Testis (tissue), 2 donors: ENCODE measurements at regions not wholly inside any gene's neighbourhood (a gene's known extent, or its start where the extent isn't known, plus 50 kb on each side); places are given as distances from the start of the nearest gene placed in this dataset.
A peak's percentile ranks its signal among the peaks of the same experiment; 100 is the strongest.
"Not testable (repeated sequence)": the region's sequence is repeated elsewhere in the genome, so short reads cannot be mapped to it uniquely, and the experiment has no call there.

Experiments used
- DNase-seq: peaks from one replicate; pipeline ENCODE4 v3.0.0-alpha.2; 2019
- H3K27ac ChIP-seq, 2 donors: fragments of 200-600 bp; sonication (generic); one replicate each; pipeline ENCODE4 v1.5.1; 2019
- H3K27me3 ChIP-seq: fragments of 200-600 bp; sonication (generic); one replicate; pipeline ENCODE4 v1.5.1; 2019
- H3K36me3 ChIP-seq: fragments of 200-600 bp; sonication (generic); one replicate; pipeline ENCODE4 v1.5.1; 2017; ENCODE audit warnings: low read depth; ENCODE audit errors: missing control alignments
- H3K4me1 ChIP-seq: fragments of 200-600 bp; sonication (generic); one replicate; pipeline ENCODE4 v1.5.1; 2019
- H3K4me3 ChIP-seq, 2 donors: fragments of 200-600 bp; sonication (generic); one replicate each; pipeline ENCODE4 v1.5.1; 2017 to 2019
- H3K9me3 ChIP-seq: fragments of 200-600 bp; sonication (generic); one replicate; pipeline ENCODE4 v1.5.1; 2017
- POLR2A ChIP-seq: fragments of 450-650 bp; IDR thresholded peaks from one replicate; pipeline ENCODE4 v1.6.1; 2017; ENCODE audit warnings: antibody characterized with exemption, mild to moderate bottlenecking, moderate library complexity
- WGBS, 2 donors: methylation state at CpG; one replicate each; pipeline ENCODE4 v1.1.5; 2018; 5-methylcytosine and 5-hydroxymethylcytosine counted together
- intact Hi-C: fragments of 100-400 bp; cut with DNase I; formaldehyde crosslinking; loops from one replicate; pipeline ENCODE4 v1.15.1; 2023; ENCODE audit warnings: low total_unique reads
- TF ChIP-seq, protein P1 (sequence below), 3 experiments: fragments of 450-650 bp in 2 of 3; fragments of 200-600 bp in 1 of 3; sonication (generic) in 1 of 3; IDR thresholded peaks; one replicate each; pipeline ENCODE4 v1.5.1; 2016 to 2019; ENCODE audit warnings: antibody characterized with exemption in 3 of 3, mild to moderate bottlenecking in 2 of 3, moderate library complexity in 1 of 3

DNA sequence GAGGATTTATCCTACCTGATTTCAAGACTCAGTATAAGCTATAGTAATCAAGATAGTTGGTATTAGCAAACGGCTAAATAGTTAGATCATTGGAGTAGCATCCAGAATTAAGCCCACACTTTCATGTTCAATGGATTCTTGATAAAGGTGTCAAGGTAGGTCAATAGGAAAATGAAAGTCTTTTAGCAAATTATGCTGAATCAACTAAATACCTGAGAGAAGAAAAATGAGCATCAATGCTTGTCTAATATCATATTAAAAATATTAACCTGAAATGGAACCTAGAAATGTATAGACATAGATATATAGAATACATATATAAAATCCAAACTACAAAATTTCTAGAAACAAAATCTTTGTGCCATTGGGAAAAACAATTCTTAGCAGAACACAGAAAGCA lies 685.6 kb downstream of the DTWD2 start:
- Histone ChIP-seq H3K36me3 (no peaks in the 10 kb centered on the region), H3K9me3 (no peaks in the 10 kb centered on the region), H3K27ac (no peak overlapping the region), H3K4me1 (peaks cover 3% of the 10 kb centered on the region), H3K27me3 (no peaks in the 10 kb centered on the region), H3K4me3 (no peak overlapping the region)
- 85% methylated on average over 1 of the region's 1 CpG for WGBS, 2 donors
- intact Hi-C loops, result no loop called here
- no peak for DNase-seq
- no peak for TF ChIP-seq POLR2A
- TF ChIP-seq, protein P1, sequence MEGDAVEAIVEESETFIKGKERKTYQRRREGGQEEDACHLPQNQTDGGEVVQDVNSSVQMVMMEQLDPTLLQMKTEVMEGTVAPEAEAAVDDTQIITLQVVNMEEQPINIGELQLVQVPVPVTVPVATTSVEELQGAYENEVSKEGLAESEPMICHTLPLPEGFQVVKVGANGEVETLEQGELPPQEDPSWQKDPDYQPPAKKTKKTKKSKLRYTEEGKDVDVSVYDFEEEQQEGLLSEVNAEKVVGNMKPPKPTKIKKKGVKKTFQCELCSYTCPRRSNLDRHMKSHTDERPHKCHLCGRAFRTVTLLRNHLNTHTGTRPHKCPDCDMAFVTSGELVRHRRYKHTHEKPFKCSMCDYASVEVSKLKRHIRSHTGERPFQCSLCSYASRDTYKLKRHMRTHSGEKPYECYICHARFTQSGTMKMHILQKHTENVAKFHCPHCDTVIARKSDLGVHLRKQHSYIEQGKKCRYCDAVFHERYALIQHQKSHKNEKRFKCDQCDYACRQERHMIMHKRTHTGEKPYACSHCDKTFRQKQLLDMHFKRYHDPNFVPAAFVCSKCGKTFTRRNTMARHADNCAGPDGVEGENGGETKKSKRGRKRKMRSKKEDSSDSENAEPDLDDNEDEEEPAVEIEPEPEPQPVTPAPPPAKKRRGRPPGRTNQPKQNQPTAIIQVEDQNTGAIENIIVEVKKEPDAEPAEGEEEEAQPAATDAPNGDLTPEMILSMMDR (IDR thresholded peaks at IDR 0.05), result no peak

DNA sequence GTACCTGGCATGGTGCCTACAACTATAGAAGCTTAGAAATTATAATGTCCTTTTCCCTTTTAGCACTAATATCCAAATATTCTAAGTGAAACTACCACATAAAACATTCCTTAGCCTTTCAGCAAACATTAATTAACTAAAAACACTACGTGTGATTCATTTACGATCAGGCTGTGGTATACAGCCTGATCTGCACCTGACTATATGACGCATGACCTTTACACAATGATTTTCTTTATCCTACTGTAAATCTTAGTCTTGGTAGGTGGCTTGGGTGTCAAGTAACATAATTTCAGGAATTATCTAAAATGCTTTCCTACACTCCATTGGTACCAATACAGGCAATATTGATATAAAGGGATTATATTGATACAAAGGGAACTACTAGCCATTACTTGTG lies 686.7 kb downstream of the DTWD2 start:
- H3K9me3 ChIP-seq, result no peaks in the 10 kb centered on the region
- no peak for TF ChIP-seq POLR2A
- TF ChIP-seq, protein P1 (IDR thresholded peaks at IDR 0.05), result no peak
- WGBS, 2 donors, result 86 to 95% methylated on average over 3 of the region's 3 CpGs
- no peak overlapping the region for H3K4me3 ChIP-seq
- H3K27me3 ChIP-seq, result no peaks in the 10 kb centered on the region
- no peaks in the 10 kb centered on the region for H3K36me3 ChIP-seq
- no peak overlapping the region for H3K27ac ChIP-seq
- DNase-seq, result no peak
- intact Hi-C loops, result no loop called here
- peaks cover 3% of the 10 kb centered on the region for H3K4me1 ChIP-seq

DNA sequence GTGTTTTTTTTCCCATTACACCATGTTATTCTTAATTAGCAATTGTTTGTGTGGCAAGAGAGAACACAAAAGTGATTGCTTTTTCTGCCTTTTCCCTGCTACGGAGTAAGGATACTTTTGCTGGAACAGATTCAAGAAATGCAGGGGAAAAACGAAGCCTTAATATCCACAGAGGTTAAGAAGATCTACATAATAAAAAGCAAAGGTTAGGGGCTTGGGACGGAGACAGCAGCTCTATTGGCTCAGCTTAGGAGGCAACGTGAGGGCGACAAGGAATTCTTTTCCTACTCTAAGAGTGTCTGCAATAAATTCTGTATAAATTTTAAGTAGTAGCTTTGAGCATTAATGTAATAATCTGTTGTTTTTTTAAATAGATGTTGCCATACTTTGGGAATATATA lies 693.3 kb downstream of the DTWD2 start:
- Histone ChIP-seq H3K36me3 (no peaks in the 10 kb centered on the region), H3K4me1 (peaks cover 3% of the 10 kb centered on the region), H3K27me3 (no peaks in the 10 kb centered on the region), H3K27ac (no peak overlapping the region), H3K9me3 (no peaks in the 10 kb centered on the region), H3K4me3 (no peak overlapping the region)
- no peak for DNase-seq
- WGBS, 2 donors, result 31 to 38% methylated on average over 5 of the region's 5 CpGs
- intact Hi-C loops, result no loop called here
- no peak for TF ChIP-seq POLR2A

DNA sequence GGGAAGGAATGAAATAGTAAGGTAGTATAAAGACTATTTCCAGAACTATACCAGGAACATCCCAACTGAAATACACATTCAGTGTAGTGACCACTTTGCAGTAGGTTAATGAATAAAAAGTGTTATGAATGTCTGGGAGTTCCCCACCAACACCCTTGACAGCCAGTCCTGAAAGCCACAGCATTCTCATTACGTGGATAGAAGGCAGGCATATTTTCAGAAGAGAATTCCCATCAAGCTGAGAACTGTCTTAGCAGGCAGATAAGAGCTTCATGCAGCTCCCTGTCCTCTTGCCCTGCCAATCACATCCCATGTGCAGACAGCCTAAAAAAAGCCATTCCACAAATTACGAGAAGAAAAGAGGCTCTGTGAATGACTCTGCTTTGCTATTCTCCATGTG lies 695.0 kb downstream of the DTWD2 start:
- no peaks in the 10 kb centered on the region for H3K27me3 ChIP-seq
- H3K4me3 ChIP-seq, result no peak overlapping the region
- no peak for TF ChIP-seq POLR2A
- TF ChIP-seq, protein P1 (IDR thresholded peaks at IDR 0.05), result no peak
- H3K36me3 ChIP-seq, result no peaks in the 10 kb centered on the region
- DNase-seq, result no peak
- intact Hi-C loops, result no loop called here
- no peak overlapping the region for H3K27ac ChIP-seq
- WGBS, 2 donors, result 74 to 88% methylated on average over 2 of the region's 2 CpGs
- peaks cover 2% of the 10 kb centered on the region for H3K4me1 ChIP-seq
- H3K9me3 ChIP-seq, result no peaks in the 10 kb centered on the region

DNA sequence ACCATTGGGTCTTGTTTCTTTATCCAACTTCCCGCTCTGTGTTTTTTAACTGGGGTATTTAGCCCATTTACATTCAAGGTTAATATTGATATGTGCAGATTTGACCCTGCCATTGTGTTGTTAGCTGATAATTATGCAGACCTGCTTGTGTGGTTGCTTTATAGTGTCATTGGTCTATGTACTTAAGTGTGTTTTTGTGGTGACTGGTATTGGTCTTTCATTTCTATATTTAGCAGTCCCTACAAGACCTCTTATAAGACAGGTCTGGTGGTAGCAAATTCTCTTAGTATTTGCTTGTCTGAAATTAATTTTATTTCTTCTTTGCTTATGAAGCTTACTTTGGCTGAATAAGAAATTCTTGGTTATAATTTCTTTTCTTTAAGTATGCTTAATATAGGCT lies 698.1 kb downstream of the DTWD2 start:
- H3K36me3 ChIP-seq, result no peaks in the 10 kb centered on the region
- H3K27ac ChIP-seq, result no peak overlapping the region
- H3K4me3 ChIP-seq, result no peak overlapping the region
- no peak for TF ChIP-seq POLR2A
- TF ChIP-seq, protein P1 (IDR thresholded peaks at IDR 0.05), result no peak
- no peaks in the 10 kb centered on the region for H3K9me3 ChIP-seq
- intact Hi-C loops, result no loop called here
- 87 to 95% methylated on average over 1 of the region's 1 CpG for WGBS, 2 donors
- no peak for DNase-seq
- H3K27me3 ChIP-seq, result no peaks in the 10 kb centered on the region
- H3K4me1 ChIP-seq, result no peaks in the 10 kb centered on the region

DNA sequence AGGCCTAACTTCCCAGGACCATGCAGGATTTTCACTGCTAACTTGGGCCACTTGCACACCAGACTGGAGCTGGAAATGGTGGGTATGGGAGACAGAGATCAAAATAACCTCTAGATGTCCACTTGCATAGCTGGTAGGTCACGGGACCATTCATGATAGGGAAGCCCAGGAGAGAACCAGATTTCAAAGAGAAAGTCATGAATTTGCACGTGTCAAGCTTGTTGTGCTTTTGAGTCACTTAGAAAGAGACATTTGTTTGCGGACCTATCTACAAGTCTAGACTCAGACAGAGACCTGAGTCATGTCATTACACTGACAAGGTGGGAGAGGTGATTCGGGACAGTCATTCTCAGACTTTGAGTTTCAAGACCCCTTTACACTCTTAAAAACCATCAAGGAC lies 704.1 kb downstream of the DTWD2 start:
- H3K27ac ChIP-seq, DNase-seq, H3K4me3 ChIP-seq, H3K36me3 ChIP-seq, H3K9me3 ChIP-seq, H3K27me3 ChIP-seq, H3K4me1 ChIP-seq, intact Hi-C loops: not testable (repeated sequence)
- WGBS, 2 donors, result 81 to 87% methylated on average over 4 of the region's 4 CpGs

DNA sequence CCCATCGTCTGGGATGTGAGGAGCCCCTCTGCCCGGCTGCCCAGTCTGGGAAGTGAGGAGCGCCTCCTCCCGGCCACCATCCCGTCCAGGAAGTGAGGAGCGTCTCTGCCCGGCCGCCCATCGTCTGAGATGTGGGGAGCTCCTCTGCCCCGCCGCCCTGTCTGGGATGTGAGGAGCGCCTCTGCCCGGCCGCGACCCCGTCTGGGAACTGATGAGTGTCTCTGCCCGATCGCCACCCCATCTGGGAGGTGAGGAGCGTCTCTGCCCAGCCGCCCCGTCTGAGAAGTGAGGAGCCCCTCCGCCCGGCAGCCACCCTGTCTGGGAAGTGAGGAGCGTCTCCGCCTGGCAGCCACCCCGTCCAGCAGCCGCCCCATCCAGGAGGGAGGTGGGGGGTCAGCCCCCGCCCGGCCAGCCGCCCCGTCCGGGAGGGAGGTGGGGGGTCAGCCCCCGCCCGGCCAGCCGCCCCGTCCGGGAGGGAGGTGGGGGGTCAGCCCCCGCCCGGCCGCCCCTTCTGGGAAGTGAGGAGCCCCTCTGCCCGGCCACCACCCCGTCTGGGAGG lies 705.8 kb downstream of the DTWD2 start:
- H3K4me1 ChIP-seq, H3K9me3 ChIP-seq, H3K27me3 ChIP-seq, intact Hi-C loops, H3K27ac ChIP-seq, H3K36me3 ChIP-seq: not testable (repeated sequence)
- peak overlapping the region; percentile 24 to 39 for H3K4me3 ChIP-seq
- peak; percentile 30 for DNase-seq
- WGBS, 2 donors, result 64 to 76% methylated on average over 17 to 27 of the region's 42 CpGs
